Mucosa of descending colon (tissue), 3 donors: ENCODE measurements at regions not wholly inside any gene's neighbourhood (a gene's known extent, or its start where the extent isn't known, plus 50 kb on each side); places are given as distances from the start of the nearest gene placed in this dataset.

ENCODE experiments used
- ATAC-seq: fragments of 200-7000 bp; cut with Tn5 transposase; one replicate; pipeline ENCODE4 v1.9.1; 2020; ENCODE audit warnings: mild to moderate bottlenecking, moderate library complexity
- DNase-seq, 3 donors: peaks; one replicate each; pipeline ENCODE4 v3.0.0-alpha.2; 2020
- H3K36me3 ChIP-seq: fragments of 200-600 bp; one replicate; pipeline ENCODE4 v1.8.0; 2021; ENCODE audit warnings: low read depth, mild to moderate bottlenecking
- H3K4me1 ChIP-seq: fragments of 200-600 bp; one replicate; pipeline ENCODE4 v1.8.0; 2021; ENCODE audit warnings: low read depth, mild to moderate bottlenecking
- H3K4me3 ChIP-seq: fragments of 200-600 bp; one replicate; pipeline ENCODE4 v1.8.0; 2021; ENCODE audit warnings: mild to moderate bottlenecking
- H3K9me3 ChIP-seq: fragments of 200-600 bp; one replicate; pipeline ENCODE4 v1.8.0; 2021; ENCODE audit warnings: mild to moderate bottlenecking
- intact Hi-C, 2 donors: fragments of 100-400 bp; cut with DNase I in 1 of 2; cut with micrococcal nuclease in 1 of 2; formaldehyde crosslinking; loops; one replicate each; pipeline versions ENCODE4 v1.11.0 to v1.11.1; 2022; cut with DNase I, micrococcal nuclease
- TF ChIP-seq, protein P1 (sequence below): fragments of 200-600 bp; IDR thresholded peaks from one replicate; pipeline ENCODE4 v1.8.0; 2022; ENCODE audit warnings: antibody characterized with exemption, mild to moderate bottlenecking
- donor health status: DM: no; HTN: no; CAD: no; lungs with moderate emphysema.
- donor health status: DM: no; HTN: no; CAD: no.
- donor health status: DM: no; HTN: yes; CAD: no.

DNA sequence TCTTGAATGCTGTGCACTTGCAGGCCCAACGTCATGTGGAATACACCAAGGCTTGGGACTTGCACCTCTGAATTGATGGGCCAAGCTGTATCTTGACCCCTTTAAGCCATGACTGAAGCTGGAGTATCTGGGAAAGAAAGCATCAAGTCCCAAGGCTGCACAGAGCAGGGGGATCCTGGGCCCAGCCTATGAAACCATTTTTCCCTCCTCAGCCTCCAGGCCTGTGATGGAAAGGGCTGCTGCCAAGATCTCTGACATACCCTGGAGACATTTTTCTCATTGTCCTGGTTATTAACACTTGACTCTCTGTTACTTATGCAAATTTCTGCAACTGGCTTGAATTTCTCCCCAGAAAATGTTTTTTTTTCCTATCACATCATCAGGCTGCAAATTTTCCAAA is 174.0 kb upstream of the SNX2 start:
- H3K36me3 ChIP-seq: no peaks in the 10 kb centered on the region
- intact Hi-C loops: no loop called here
- ATAC-seq (no peak), DNase-seq (no peak)
- H3K9me3 ChIP-seq: no peaks in the 10 kb centered on the region
- TF ChIP-seq, protein P1, sequence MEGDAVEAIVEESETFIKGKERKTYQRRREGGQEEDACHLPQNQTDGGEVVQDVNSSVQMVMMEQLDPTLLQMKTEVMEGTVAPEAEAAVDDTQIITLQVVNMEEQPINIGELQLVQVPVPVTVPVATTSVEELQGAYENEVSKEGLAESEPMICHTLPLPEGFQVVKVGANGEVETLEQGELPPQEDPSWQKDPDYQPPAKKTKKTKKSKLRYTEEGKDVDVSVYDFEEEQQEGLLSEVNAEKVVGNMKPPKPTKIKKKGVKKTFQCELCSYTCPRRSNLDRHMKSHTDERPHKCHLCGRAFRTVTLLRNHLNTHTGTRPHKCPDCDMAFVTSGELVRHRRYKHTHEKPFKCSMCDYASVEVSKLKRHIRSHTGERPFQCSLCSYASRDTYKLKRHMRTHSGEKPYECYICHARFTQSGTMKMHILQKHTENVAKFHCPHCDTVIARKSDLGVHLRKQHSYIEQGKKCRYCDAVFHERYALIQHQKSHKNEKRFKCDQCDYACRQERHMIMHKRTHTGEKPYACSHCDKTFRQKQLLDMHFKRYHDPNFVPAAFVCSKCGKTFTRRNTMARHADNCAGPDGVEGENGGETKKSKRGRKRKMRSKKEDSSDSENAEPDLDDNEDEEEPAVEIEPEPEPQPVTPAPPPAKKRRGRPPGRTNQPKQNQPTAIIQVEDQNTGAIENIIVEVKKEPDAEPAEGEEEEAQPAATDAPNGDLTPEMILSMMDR: no peak
- no peaks in the 10 kb centered on the region for H3K4me1 ChIP-seq
- H3K4me3 ChIP-seq: no peak overlapping the region

DNA sequence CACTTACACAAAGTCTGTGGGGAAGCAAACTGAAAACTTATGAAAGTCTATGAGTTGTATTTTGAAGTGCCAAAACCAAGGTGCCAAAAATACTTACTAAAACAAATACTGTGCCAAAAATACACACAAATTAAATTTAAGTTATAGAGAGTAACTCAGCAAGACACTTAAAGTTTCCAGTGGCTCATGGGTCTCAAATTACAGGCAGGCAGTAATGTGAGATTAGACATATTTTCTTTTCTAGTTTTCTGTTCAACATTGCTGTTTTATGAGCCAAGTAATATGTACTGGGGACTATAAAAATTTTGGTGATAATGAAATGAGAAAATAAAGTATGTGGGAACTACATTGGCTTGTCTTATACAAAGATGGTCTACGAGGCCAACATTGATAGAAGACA is 172.2 kb upstream of the SNX2 start:
- no peaks in the 10 kb centered on the region for H3K9me3 ChIP-seq
- H3K4me3 ChIP-seq: no peak overlapping the region
- no peak for ATAC-seq
- H3K36me3 ChIP-seq: no peaks in the 10 kb centered on the region
- H3K4me1 ChIP-seq: no peaks in the 10 kb centered on the region
- TF ChIP-seq, protein P1: no peak
- no peak for DNase-seq
- intact Hi-C loops: no loop called here

DNA sequence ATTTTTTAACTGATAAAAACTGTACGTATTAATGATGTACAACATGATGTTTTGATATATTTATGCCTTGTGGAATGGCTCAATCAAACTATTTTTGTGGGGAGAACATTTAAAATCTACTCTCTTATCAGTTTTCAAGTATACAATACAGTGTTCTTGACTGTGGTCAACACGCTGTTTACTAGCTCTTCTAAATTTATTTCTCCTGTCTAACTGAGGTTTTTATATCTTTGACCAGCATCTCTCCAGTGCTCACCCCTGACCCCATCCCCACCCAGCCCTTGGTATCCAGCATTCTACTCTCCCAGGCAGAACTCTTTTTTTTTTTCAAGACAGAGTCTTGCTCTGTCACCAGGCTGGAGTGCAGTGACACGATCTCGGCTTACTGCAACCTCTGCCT is 169.6 kb upstream of the SNX2 start:
- Histone ChIP-seq H3K4me1 (no peaks in the 10 kb centered on the region), H3K36me3 (no peaks in the 10 kb centered on the region), H3K4me3 (no peak overlapping the region), H3K9me3 (no peaks in the 10 kb centered on the region)
- intact Hi-C loops: no loop called here
- DNase-seq (no peak), ATAC-seq (no peak)
- TF ChIP-seq, protein P1: no peak

DNA sequence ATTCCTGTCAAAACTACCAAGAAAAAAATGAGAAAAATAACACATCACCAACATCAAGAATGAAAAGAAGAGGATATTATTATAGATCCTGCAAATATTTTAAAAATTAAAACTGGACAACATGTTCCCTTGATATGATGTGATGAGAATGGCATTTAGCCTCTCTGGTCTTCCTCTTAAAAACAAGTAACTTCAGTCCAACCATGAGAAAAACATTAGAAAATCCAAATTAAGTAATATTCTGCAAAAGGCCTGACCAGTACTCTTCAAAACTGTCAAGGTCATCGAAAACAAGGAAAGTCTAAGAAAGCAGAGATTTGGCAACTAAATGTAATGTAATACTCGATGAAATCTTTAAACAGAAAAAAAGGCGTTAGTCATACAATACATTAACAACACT is 167.1 kb upstream of the SNX2 start:
- Histone ChIP-seq H3K36me3 (no peaks in the 10 kb centered on the region), H3K4me3 (no peak overlapping the region), H3K4me1 (no peaks in the 10 kb centered on the region), H3K9me3 (no peaks in the 10 kb centered on the region)
- TF ChIP-seq, protein P1: no peak
- DNase-seq: no peak
- intact Hi-C loops: no loop called here
- ATAC-seq: no peak

DNA sequence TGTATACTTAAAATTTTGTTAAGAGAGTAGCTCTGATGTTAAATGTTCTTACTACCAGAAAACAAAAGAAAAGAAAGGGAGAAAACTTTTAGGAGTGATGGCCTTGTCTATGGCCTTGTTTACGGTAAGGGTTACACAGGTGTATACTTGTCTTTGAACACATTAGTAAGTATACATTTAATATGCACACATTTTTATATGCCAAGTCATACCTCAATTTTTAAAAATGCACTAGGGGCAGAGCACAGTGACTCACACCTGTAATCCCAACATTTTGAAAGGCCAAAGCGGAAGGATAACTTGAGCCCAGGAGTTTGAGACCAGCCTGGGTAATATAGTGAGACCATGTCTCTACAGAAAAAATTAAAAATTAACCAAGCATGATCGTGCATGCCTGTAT is 166.7 kb upstream of the SNX2 start:
- H3K36me3 ChIP-seq: no peaks in the 10 kb centered on the region
- H3K4me3 ChIP-seq: no peak overlapping the region
- intact Hi-C loops: no loop called here
- H3K9me3 ChIP-seq: no peaks in the 10 kb centered on the region
- TF ChIP-seq, protein P1: no peak
- ATAC-seq (no peak), DNase-seq (no peak)
- H3K4me1 ChIP-seq: no peaks in the 10 kb centered on the region

DNA sequence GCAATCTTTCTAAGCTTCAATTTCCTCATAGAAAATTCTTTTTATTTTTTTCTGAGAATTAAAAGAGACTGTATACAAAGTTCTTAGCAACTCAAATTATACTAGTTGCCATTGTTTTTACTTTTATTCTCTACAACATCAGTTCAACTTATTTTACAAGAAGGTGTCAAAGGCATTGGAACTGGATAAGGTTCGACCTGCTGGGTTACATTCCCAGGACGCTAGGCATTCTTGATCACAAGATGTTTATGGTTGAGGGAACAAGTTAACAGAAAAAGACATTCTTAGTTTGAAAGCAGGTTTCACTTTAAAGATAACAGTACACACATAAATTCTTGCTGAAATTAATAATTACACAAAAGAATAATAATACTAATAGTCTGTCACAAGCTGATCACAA is 163.5 kb upstream of the SNX2 start:
- intact Hi-C loops: no loop called here
- TF ChIP-seq, protein P1: no peak
- H3K36me3 ChIP-seq: no peaks in the 10 kb centered on the region
- DNase-seq: no peak
- no peaks in the 10 kb centered on the region for H3K9me3 ChIP-seq
- H3K4me3 ChIP-seq: no peak overlapping the region
- no peak for ATAC-seq
- H3K4me1 ChIP-seq: no peaks in the 10 kb centered on the region
